ENCODE measurements at regions not wholly inside any gene's neighbourhood (a gene's known extent, or its start where the extent isn't known, plus 50 kb on each side); places are given as distances from the start of the nearest gene placed in this dataset.
"Not testable (repeated sequence)": the region's sequence is repeated elsewhere in the genome, so short reads cannot be mapped to it uniquely, and the experiment has no call there.

- H3K4me3 ChIP-seq (ENCODE audit: low read depth, low read length): no peak overlapping the region
- DNase-seq (ENCODE audit: low read depth): no peak
These were observed 102.7 kb upstream of the FAM3C start for GRCh38 chr7:121498816-121499215.

GRCh38 chr7:121497545-121497944 lies 101.4 kb upstream of the FAM3C start:
- DNase-seq (ENCODE audit: low read depth); H3K4me3 ChIP-seq (ENCODE audit: low read depth, low read length): not testable (repeated sequence)

More at GRCh38 chr7:121498816-121499215, 102.7 kb upstream of the FAM3C start:
- TF ChIP-seq CTCF (IDR thresholded peaks at IDR 0.05; ENCODE audit: control insufficient read depth, extremely low read depth, insufficient read depth): no peak

GRCh38 chr7:121494516-121494915 lies 98.4 kb upstream of the FAM3C start:
- TF ChIP-seq CTCF (IDR thresholded peaks at IDR 0.05; ENCODE audit: control insufficient read depth, extremely low read depth, insufficient read depth): no peak
- DNase-seq (ENCODE audit: low read depth): no peak
- no peak overlapping the region for H3K4me3 ChIP-seq (ENCODE audit: low read depth, low read length)

GRCh38 chr7:121493553-121493952 lies 97.4 kb upstream of the FAM3C start:
- no peak for DNase-seq (ENCODE audit: low read depth)
- H3K4me3 ChIP-seq (ENCODE audit: low read depth, low read length): no peak overlapping the region
- no peak for TF ChIP-seq CTCF (IDR thresholded peaks at IDR 0.05; ENCODE audit: control insufficient read depth, extremely low read depth, insufficient read depth)

GRCh38 chr7:121490309-121490708 lies 94.2 kb upstream of the FAM3C start:
- no peak for DNase-seq (ENCODE audit: low read depth)
- no peak overlapping the region for H3K4me3 ChIP-seq (ENCODE audit: low read depth, low read length)
- TF ChIP-seq CTCF (IDR thresholded peaks at IDR 0.05; ENCODE audit: control insufficient read depth, extremely low read depth, insufficient read depth): no peak

GRCh38 chr7:121489440-121489839 lies 93.3 kb upstream of the FAM3C start:
- no peak for TF ChIP-seq CTCF (IDR thresholded peaks at IDR 0.05; ENCODE audit: control insufficient read depth, extremely low read depth, insufficient read depth)
- no peak overlapping the region for H3K4me3 ChIP-seq (ENCODE audit: low read depth, low read length)

GRCh38 chr7:121488111-121488650 lies 92.1 kb upstream of the FAM3C start:
- no peak overlapping the region for H3K4me3 ChIP-seq (ENCODE audit: low read depth, low read length)
- no peak for DNase-seq (ENCODE audit: low read depth)
- TF ChIP-seq CTCF (IDR thresholded peaks at IDR 0.05; ENCODE audit: control insufficient read depth, extremely low read depth, insufficient read depth): no peak

More at GRCh38 chr7:121489440-121489839, 93.3 kb upstream of the FAM3C start:
- no peak for DNase-seq (ENCODE audit: low read depth)
